ENCODE measurements at regions not wholly inside any gene's neighbourhood (a gene's known extent, or its start where the extent isn't known, plus 50 kb on each side); places are given as distances from the start of the nearest gene placed in this dataset.

DNA sequence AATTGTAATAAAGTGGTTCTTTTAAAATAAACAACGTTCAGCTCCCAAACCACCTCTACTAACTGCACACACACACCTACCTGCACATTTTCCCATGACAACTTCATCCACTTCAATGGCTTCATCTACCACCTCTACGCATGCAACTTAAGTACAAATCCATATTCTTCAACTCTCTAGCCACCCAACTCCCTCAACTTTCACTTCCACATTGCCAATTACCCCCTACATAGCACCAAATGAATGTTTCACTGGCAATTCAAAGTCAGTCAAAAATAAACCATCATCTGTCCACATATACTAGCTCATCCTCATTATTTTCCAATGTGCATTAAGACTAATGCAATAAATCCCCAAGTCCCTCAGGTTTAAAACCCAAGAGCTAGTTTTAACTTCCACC, 50.7 kb upstream of the ARHGAP32 start:
- H3K4me1 ChIP-seq (ENCODE audit: control insufficient read depth, extremely low read depth, insufficient read depth, low read length) = peaks cover 14% of the 10 kb centered on the region
- no peak for FAIRE-seq

More for the DNA sequence above, 50.7 kb upstream of the ARHGAP32 start:
- TF ChIP-seq, protein P1, sequence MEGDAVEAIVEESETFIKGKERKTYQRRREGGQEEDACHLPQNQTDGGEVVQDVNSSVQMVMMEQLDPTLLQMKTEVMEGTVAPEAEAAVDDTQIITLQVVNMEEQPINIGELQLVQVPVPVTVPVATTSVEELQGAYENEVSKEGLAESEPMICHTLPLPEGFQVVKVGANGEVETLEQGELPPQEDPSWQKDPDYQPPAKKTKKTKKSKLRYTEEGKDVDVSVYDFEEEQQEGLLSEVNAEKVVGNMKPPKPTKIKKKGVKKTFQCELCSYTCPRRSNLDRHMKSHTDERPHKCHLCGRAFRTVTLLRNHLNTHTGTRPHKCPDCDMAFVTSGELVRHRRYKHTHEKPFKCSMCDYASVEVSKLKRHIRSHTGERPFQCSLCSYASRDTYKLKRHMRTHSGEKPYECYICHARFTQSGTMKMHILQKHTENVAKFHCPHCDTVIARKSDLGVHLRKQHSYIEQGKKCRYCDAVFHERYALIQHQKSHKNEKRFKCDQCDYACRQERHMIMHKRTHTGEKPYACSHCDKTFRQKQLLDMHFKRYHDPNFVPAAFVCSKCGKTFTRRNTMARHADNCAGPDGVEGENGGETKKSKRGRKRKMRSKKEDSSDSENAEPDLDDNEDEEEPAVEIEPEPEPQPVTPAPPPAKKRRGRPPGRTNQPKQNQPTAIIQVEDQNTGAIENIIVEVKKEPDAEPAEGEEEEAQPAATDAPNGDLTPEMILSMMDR (optimal IDR thresholded peaks at IDR 0.05 in 1 of 3, IDR thresholded peaks at IDR 0.05 in 1 of 3, conservative IDR thresholded peaks at IDR 0.05 in 1 of 3; ENCODE audit: extremely low read depth in 1 of 3, insufficient read depth in 2 of 3, low read length in 3 of 3) = no peak
- no peak for TF ChIP-seq EZH2 (IDR thresholded peaks at IDR 0.05; ENCODE audit: low read length)
- Histone ChIP-seq H3K4me2 (ENCODE audit: control insufficient read depth, extremely low read depth, insufficient read depth, low read depth, low read length) (no peak overlapping the region), H4K20me1 (ENCODE audit: control insufficient read depth, extremely low read depth, insufficient read depth, low read length) (no peaks in the 10 kb centered on the region), H3K79me2 (ENCODE audit: control insufficient read depth, insufficient read depth, low read length) (peaks cover 15% of the 10 kb centered on the region), H3K9ac (ENCODE audit: control insufficient read depth, extremely low read depth, insufficient read depth, low read length) (no peak overlapping the region), H3K9me1 (ENCODE audit: control insufficient read depth, extremely low read depth, insufficient read depth, low read length) (no peaks in the 10 kb centered on the region), H3K4me3 (ENCODE audit: control insufficient read depth in 2 of 3, extremely low read depth in 1 of 3, insufficient read depth in 2 of 3, low read depth in 1 of 3, low read length in 3 of 3) (no peak overlapping the region), H2AFZ (ENCODE audit: control insufficient read depth, low read length) (no peak overlapping the region), H3K36me3 (ENCODE audit: control insufficient read depth in 2 of 2, extremely low read depth in 1 of 2, insufficient read depth in 2 of 2, low read length in 2 of 2) (no peaks in the 10 kb centered on the region), H3K9me3 (ENCODE audit: control insufficient read depth, low read depth, low read length) (no peaks in the 10 kb centered on the region), H3K27ac (ENCODE audit: control insufficient read depth, insufficient read depth, low read length) (no peak overlapping the region), H3K27me3 (ENCODE audit: control insufficient read depth, extremely low read depth, insufficient read depth, low read length) (no peaks in the 10 kb centered on the region)
- no peak for DNase-seq (ENCODE audit: low read depth, low spot score)
- dilution Hi-C loops (cut with MboI; ENCODE audit: extremely low pct_ligation_motif_present, low sequenced_read_pairs) = no loop called here
